ENCODE measurements at regions not wholly inside any gene's neighbourhood (a gene's known extent, or its start where the extent isn't known, plus 50 kb on each side); places are given as distances from the start of the nearest gene placed in this dataset.
"Not testable (repeated sequence)": the region's sequence is repeated elsewhere in the genome, so short reads cannot be mapped to it uniquely, and the experiment has no call there.

DNA sequence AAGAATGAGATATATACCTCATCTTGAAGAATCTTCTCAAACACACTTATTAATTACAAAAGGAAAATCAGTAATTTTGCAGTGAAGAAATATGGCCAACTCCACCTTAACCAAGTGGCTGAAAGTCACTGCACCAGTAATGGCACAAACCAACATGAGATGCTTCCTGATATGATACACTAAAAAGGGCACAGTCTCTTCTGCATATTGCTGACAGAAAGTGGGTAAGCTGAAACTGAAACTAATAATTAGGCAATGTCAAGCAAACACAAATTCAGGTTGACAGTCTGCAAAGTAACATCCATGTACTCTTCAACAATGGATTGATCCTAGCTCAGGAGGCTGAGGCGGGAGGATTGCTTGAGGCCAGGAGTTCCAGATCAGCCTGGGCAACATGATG is 56.1 kb downstream of the ZNF22 start:
- not testable (repeated sequence) for DNase-seq (ENCODE audit: low read depth); H3K36me3 ChIP-seq (ENCODE audit: control insufficient read depth, insufficient read depth, low read length); H3K4me3 ChIP-seq (ENCODE audit: low read depth, low read length); H3K27me3 ChIP-seq (ENCODE audit: control insufficient read depth, insufficient read depth, low read length)

DNA sequence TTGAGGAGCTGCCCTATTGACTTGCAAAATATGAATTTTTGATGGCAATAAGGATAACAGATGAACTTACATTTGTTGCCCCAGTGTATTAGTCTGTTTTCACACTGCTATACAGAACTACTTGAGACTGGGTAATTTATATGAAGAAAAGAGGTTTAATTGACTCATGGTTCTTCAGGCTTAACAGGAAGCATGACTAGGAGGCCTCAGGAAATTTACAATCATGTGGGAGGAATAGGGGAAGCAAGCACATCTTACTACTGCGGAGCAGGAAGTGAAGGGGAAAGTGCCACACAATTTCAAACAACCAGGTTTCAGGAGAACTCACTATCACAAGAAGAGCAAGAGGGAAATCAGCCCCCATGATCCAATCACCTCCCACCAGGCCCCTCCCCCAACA is 57.9 kb downstream of the ZNF22 start:
- Histone ChIP-seq H3K36me3 (ENCODE audit: control insufficient read depth, insufficient read depth, low read length) (no peaks in the 10 kb centered on the region), H3K4me3 (ENCODE audit: low read depth, low read length) (no peak overlapping the region), H3K27me3 (ENCODE audit: control insufficient read depth, insufficient read depth, low read length) (no peaks in the 10 kb centered on the region)
- no peak for DNase-seq (ENCODE audit: low read depth)
- TF ChIP-seq, protein P1, sequence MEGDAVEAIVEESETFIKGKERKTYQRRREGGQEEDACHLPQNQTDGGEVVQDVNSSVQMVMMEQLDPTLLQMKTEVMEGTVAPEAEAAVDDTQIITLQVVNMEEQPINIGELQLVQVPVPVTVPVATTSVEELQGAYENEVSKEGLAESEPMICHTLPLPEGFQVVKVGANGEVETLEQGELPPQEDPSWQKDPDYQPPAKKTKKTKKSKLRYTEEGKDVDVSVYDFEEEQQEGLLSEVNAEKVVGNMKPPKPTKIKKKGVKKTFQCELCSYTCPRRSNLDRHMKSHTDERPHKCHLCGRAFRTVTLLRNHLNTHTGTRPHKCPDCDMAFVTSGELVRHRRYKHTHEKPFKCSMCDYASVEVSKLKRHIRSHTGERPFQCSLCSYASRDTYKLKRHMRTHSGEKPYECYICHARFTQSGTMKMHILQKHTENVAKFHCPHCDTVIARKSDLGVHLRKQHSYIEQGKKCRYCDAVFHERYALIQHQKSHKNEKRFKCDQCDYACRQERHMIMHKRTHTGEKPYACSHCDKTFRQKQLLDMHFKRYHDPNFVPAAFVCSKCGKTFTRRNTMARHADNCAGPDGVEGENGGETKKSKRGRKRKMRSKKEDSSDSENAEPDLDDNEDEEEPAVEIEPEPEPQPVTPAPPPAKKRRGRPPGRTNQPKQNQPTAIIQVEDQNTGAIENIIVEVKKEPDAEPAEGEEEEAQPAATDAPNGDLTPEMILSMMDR (IDR thresholded peaks at IDR 0.05; ENCODE audit: insufficient read depth, low read length, poor library complexity, severe bottlenecking) = no peak

DNA sequence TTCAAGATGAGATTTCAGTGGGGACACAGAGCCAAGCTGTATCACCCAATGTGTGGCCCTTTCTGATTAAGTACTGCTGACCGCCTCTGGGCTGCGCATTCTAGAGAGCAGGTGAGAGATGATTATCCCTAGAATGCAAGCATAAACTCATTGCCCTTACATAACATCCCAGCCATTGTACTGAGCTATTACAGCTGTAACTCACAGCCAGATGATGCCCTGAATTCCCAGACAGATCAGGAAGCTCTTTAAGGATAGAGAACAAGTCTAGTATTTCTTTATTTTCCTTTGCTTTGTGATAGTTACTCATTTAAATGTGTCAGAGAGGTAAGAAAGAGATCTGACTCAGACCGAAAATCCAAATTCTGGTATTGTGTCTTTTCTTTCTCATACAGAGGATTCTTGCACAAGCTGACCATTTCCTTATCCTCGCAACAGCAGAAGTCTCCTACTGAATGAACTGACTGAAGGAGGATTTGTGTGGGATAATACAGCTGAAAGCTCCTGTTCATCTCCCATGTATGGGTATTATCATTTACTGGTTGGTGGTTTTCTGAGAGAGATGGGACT is 58.4 kb downstream of the ZNF22 start:
- no peak for DNase-seq (ENCODE audit: low read depth)
- TF ChIP-seq, protein P1 (IDR thresholded peaks at IDR 0.05; ENCODE audit: insufficient read depth, low read length, poor library complexity, severe bottlenecking) = no peak
- no peaks in the 10 kb centered on the region for H3K27me3 ChIP-seq (ENCODE audit: control insufficient read depth, insufficient read depth, low read length)
- H3K4me3 ChIP-seq (ENCODE audit: low read depth, low read length) = no peak overlapping the region
- no peaks in the 10 kb centered on the region for H3K36me3 ChIP-seq (ENCODE audit: control insufficient read depth, insufficient read depth, low read length)

DNA sequence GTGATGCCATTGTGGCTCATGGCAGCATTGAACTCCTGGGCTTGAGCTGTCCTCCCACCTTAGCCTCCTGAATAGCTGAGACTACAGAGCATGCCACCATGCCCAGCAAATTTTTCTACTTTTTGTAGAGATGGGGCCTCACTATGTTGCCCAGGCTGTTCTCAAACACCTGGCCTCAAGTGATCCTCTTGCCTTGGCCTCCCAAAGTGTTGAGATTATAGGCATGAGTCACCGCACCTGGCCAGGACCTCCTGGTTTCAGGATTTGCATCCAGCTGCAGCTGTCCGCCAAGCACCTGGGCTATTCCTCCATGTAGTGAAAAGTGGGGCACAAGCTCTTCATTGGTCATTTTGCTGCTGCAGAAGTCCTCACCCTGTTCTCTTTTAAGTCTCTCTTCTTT is 58.9 kb downstream of the ZNF22 start:
- Histone ChIP-seq H3K36me3 (ENCODE audit: control insufficient read depth, insufficient read depth, low read length) (no peaks in the 10 kb centered on the region), H3K4me3 (ENCODE audit: low read depth, low read length) (no peak overlapping the region), H3K27me3 (ENCODE audit: control insufficient read depth, insufficient read depth, low read length) (no peaks in the 10 kb centered on the region)
- TF ChIP-seq, protein P1 (IDR thresholded peaks at IDR 0.05; ENCODE audit: insufficient read depth, low read length, poor library complexity, severe bottlenecking) = no peak
- no peak for DNase-seq (ENCODE audit: low read depth)

DNA sequence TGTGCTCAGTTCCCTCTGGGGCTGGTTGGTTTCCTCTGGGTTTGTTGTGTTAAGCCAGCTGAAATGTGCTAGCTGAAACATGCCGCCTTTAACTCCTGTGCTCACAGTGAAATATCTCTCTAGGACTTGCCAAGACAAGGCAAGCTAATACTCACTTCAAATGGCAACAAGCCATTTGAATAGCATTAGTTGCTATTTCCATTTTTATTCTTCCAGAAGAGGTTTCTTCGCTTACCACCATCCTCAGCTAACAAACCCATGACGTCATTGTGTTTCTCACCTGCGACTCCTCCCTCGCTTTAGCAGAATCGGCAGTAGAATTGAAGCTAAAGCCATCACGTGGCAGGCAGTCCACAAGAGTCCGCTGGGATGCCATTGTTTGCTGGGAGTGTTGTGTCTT is 61.3 kb downstream of the ZNF22 start:
- Histone ChIP-seq H3K27me3 (ENCODE audit: control insufficient read depth, insufficient read depth, low read length) (no peaks in the 10 kb centered on the region), H3K36me3 (ENCODE audit: control insufficient read depth, insufficient read depth, low read length) (no peaks in the 10 kb centered on the region), H3K4me3 (ENCODE audit: low read depth, low read length) (no peak overlapping the region)
- TF ChIP-seq, protein P1 (IDR thresholded peaks at IDR 0.05; ENCODE audit: insufficient read depth, low read length, poor library complexity, severe bottlenecking) = no peak
- no peak for DNase-seq (ENCODE audit: low read depth)

DNA sequence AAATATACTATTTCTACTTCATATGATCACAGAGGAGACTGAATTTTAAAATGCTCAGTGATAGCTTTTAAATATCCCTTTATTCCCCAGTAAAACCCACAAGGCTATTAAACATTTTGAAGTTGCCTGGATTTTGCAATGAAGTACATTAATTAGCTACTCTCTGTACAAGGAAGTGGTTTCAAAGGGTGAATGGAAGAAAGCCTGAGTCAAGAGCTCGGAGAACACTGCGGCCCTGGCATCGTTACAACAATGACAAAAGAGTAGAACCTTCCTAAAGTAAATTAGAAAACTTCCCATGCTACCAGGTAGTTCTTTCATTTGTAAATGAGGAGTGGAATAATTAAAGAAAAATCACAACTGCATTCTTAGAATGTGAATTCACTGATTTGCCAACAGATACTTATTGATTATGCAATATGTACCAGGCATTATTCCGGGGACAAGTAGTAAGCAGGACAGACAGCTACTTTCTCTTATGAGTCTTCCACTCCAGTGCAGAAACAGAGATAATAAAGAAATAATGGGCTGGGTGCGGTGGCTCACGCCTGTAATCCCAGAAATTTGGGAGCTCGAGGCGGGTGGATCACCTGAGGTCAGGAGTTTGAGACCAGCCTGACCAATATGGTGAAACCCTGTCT is 63.0 kb downstream of the ZNF22 start:
- Histone ChIP-seq H3K36me3 (ENCODE audit: control insufficient read depth, insufficient read depth, low read length) (no peaks in the 10 kb centered on the region), H3K4me3 (ENCODE audit: low read depth, low read length) (no peak overlapping the region), H3K27me3 (ENCODE audit: control insufficient read depth, insufficient read depth, low read length) (no peaks in the 10 kb centered on the region)
- TF ChIP-seq, protein P1 (IDR thresholded peaks at IDR 0.05; ENCODE audit: insufficient read depth, low read length, poor library complexity, severe bottlenecking) = no peak
- no peak for DNase-seq (ENCODE audit: low read depth)
